GM19468 (cell line): ENCODE measurements at regions not wholly inside any gene's neighbourhood (a gene's known extent, or its start where the extent isn't known, plus 50 kb on each side); places are given as distances from the start of the nearest gene placed in this dataset.
A peak's percentile ranks its signal among the peaks of the same experiment; 100 is the strongest.
"Not testable (repeated sequence)": the region's sequence is repeated elsewhere in the genome, so short reads cannot be mapped to it uniquely, and the experiment has no call there.

Experiments
- ATAC-seq: cut with Tn5 transposase; IDR thresholded peaks from one replicate; pipeline ENCODE4 v1.9.1; 2021; ENCODE audit warnings: mild to moderate bottlenecking, moderate library complexity, moderate number of reproducible peaks; ENCODE audit not compliant: unreplicated experiment; ENCODE audit errors: extremely low read depth

DNA sequence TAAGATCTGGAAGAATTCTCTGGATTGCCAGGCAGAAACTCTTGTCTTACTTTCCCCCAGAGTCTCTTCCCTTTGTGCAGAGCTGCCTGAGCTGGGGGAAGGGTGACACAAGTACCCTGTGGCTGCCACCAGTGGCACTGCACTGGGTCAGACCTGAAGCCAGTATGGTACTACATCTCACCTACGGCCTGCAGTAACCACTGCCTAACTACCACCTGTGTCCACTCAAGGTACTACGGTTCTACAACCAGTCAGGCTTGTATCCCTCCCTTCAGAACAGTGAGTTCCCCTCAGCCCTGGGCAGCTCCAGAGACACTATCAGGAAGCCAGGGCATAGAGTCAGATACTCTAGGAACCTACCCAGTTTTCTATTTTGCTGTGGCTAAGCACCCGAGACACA, 212.0 kb upstream of the POU5F2 start:
- ATAC-seq, result no peak

DNA sequence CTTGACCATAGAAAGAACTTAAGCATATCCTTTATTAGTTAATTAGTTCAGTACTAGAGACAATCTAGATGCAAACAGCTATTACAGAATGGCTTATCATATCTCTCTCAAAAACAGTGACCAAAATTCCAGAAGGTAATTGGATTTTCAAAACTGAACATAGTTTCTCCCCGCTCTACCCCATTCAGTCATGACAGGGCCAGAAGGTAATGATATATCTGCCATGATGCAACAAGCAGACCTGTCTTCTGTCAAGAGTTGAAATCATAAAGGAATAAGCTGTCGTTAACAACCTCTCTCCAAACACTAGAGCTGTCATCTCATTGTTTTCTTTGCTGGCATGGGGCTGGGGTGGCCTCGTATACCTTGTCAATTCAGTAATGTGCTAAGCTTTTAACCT, 200.5 kb upstream of the POU5F2 start:
- no peak for ATAC-seq

DNA sequence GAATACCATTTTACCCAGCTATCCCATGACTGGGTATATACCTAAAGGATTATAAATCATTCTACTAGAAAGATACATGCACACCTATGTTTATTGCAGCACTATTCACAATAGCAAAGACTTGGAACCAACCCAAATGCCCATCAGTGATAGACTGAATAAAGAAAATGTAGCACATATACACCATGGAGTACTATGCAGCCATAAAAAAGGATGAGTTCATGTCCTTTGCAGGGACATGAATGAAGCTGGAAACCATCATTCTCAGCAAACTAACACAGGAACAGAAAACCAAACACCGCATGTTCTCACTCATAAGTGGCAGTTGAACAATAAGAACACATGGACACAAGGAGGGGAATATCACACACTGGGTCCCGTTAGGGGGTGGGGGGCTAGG, 191.9 kb upstream of the POU5F2 start:
- ATAC-seq, result not testable (repeated sequence)

DNA sequence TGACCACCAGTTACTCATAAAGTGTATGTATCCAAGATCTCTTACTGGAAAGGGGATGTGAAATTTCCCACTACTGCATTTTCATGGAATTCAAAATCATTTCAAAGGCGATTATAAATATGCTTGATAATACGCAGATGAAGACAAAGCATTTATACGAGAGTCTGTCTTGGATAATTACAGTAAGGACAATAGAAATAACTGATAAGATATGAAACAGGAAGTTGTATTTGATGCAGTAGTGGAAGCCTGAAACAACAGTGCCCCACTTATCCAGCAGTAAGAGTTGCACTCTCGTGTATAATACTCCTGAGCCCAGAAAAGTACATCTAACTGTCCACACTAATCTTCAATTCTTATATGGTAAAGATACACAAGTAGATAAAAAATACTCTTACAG, 188.7 kb upstream of the POU5F2 start:
- no peak for ATAC-seq

DNA sequence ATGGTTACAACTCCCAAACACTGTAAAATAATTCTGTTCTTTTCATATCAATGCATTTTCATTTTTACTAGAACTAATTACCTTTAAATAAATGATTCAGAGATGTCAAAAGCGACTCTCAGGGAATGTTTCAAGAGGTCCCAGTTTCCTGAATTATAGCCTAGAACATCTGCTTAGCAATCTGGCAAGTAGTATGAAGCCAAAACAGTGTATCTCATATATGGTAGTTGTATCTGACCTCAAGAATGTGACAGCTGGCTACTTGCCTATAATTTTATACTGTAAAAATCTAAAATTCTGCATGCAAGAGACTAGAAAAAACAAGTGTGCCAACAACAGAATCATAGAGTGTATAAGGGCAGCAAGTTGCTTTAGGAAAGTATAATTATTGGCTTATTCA, 187.7 kb upstream of the POU5F2 start:
- ATAC-seq, result no peak

DNA sequence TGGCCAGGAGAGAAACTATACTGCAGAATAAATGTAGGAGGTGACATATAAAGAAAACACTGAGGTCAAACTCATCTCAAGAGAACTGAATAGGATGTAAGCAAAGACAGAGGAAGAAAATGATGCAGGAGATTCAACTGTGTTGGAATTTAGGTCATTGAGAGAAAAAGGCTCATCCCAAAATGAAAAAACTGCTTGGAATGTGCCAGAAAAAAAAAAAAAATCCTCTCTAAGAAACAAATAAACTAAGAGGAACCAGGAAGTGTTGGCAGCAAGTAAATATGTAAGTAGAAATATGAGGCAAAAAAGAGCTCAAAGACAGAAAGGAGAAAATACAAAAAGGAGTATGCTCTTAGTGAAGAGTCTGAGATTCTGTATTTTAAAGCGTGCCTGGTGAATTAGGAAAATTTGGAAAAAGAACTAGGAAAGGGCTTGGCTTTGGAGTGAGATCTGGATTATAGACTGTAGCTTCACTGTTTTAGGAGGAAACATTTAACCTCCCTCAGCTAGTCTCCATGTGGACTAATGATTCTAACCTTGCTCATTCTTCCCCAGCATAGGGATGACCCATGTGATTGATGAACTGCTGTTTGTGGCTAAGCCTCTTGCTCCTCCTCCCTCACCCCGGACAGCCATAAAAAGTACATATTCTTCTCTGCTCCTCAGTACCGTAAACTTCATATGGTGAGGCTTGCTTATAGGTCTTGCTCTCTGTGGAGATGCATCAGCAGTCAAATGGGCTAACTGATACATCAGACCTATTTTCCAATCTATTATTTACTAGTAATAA, 185.6 kb upstream of the POU5F2 start:
- no peak for ATAC-seq

DNA sequence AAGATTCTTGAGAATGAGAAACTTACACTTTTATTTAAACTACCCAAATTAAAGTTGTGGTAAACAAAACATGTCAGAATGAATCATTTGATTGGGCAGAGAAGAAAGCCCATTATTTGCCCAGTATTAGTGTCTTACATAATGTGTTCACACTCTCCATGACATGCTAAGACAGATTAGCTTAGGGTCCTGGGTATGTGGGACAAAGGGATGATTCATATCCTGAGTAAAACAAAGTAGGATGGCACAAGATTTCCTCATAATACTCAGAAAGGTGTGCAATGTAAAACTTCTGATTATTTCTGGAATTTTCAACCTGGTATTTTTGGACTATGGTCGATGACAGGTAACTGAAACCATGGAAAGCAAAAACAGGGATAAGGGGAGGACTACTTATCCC, 183.9 kb upstream of the POU5F2 start:
- no peak for ATAC-seq

DNA sequence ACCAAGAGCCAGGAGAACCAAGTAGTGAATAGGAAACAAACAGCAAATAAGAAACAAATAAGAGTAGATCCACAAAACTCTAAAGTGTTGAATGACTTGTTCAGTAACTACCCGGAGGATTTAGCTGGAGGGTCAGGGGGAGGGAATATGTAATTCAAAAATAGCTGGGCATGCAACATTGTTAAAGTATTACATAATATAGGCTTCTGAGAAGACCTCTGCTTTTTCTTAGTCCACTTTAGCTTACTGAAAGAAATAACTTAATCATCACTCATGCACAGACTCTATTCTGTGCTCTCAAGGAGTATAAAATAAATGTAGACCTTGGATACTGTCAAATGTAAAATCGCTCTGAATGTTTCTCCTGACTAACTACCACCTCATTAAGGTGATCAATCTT, 183.2 kb upstream of the POU5F2 start:
- ATAC-seq, result no peak

DNA sequence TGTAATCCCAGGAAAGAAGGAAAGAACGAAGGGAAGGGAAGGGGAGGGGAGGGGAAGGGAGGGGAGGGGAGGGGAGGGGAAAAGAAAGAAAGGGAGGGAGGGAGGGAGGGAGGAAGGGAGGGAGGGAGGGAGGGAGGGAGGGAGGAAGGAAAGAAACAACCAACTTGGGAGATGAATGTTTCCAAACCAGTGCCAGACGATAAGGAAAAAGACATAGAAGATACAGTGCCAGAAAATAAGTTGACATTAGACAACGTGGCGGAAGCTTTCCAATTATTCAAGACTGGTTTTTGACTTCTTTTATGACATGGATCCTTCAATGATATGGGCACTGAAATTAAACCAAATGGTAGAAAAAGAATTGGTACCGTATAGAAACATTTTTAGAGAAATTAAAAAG, 181.2 kb upstream of the POU5F2 start:
- no peak for ATAC-seq

DNA sequence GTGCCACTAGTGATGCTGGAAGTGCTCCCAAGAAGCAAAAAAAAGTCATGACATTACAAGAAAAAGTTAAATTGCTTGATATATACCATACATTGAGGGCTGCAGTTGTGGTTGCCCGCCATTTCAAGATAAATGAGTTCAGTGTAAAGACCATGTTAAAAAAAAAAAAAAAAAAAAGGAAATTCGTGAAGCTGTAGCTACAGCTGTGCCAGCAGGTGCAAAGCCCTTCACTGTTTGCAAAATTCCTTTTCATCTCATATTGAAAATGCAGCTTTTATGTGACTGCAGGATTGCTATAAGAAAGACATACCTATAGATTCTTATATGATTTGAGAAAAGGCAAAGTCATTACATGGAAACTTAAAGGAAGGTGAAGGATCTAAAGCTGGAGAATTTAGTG, 179.6 kb upstream of the POU5F2 start:
- no peak for ATAC-seq

DNA sequence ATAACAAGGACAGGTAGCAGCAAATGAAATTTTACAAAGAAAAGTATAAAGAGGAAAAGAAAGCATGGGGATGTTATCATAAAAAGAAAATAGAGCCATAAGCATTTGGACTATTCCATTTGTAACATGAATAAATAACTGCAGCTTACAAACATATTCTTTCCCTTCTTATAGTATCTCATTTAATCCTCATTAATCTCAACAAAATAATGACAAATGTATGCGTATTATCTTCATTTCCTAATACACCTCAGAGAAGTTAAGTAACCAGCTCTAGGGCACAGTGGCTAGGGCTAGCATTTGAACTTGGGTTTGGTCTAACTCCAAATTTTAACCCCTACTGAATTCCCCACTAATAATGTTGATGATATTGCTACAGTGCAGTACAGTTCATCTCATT, 175.5 kb upstream of the POU5F2 start:
- no peak for ATAC-seq

DNA sequence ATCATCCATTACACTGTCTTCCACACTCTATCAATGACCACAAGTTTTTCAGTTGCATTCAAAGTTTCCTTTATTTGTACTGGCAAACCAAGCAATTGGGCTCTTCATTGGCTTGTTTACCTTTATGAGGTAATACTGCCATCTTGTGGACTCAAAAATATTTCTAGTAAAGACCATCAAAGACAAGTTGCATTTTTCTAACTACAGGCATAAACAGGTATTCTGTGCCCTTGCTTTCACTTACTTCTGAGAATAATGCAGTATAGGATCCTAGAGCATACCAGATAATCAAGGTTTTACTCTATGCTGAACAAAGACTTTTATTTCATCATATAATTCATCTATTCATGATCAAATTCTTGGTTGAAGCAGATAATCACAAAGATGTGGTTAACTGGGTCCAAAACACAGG, 173.7 kb upstream of the POU5F2 start:
- peak; percentile 29 for ATAC-seq

DNA sequence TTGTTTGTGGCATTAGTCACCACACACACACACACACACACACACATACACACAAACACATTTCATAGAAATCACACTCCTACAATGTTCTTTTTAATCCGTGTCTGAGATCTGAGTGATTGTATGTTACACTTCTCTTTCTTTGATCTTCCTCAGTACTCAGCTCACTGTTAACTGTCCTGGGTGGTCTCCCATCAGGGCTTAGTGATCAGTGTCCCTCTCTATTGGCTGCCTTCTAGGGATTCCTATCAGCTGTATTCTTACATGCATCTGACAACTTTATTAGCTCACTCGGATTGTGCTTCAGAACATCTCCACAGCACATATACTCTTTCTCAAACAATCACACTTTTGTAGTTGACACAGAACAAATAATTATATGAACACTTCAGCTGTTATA, 170.2 kb upstream of the POU5F2 start:
- ATAC-seq, result no peak

DNA sequence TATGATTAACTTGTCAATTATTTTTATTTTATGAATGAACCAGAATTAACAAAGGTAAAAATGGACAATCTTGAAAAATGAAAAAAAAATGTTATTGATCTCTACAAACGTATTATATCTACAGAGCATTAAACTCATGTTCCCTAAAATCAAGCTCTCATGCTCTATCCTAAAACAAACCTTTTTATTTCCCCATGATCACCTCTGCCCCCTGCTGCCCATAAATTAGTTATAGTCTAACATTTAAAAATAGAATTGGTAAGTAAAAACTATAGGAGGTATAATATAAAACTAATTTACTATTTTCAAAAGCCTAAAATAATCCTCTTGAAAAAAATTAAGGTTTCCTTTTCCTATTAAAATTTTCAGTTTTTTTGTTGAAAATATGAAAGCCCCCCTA, 168.0 kb upstream of the POU5F2 start:
- no peak for ATAC-seq

DNA sequence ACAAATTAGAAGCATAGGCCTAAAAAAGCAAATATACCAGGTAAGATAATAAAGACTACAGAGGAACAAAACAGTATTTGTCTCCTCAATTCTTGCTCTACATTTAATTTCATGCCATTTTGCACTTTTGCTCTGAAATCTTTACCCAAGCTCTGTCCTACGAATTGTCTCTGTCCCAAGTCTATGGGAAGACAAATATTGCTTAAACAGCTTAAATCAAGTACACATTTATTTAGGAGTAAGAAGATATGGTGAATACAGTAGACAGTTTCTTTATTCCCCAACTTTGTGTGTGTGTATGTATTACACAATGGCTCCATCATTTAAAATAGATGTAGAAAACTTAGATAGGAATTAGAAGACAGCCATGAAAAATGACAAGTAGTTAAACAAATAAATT, 163.5 kb upstream of the POU5F2 start:
- no peak for ATAC-seq

DNA sequence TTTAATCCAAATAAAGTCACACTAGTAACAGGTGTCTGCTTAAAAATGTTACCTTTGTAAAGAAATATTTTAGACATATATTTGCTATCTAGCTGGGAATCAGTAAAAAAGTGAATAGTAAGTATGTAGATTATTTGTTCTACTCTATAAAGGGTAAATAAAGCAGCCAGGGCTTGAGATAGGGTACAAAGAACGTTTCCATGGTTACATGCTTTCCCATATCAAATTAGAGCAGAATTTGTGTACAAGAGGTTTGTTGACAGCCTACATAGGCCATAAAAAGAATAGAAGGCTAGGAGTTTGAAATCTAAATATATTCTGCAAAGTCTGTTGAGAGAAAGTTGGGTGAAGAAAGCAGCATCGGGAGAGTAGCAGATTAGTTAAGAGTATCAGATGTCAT, 160.9 kb upstream of the POU5F2 start:
- no peak for ATAC-seq

DNA sequence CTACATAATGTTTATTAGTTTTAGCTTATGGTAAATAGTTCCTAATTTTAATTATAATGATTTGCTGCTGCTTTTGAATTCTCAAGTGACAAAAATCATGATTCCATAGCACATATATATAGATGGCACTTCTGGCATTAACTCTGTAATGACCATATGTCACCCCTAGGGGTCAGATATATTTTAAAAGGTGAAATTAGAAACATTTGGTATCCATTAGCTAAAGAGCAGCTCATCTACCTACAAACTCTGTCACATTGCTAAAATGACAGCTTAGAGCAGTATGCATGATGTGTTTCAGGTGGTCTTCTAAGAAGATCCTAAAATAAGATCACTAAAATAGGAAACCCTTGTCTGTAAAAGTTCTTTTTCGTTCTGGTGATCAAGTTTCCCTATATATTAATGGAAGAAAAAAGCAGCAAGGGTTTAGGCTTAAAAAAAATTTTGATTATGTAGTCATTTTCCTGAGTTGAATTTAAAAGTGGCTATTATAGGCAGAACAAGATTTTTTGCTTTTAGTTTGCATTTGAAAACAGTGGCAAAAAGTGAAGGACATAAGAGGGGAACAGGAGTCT, 157.7 kb upstream of the POU5F2 start:
- peak; percentile 39 for ATAC-seq

DNA sequence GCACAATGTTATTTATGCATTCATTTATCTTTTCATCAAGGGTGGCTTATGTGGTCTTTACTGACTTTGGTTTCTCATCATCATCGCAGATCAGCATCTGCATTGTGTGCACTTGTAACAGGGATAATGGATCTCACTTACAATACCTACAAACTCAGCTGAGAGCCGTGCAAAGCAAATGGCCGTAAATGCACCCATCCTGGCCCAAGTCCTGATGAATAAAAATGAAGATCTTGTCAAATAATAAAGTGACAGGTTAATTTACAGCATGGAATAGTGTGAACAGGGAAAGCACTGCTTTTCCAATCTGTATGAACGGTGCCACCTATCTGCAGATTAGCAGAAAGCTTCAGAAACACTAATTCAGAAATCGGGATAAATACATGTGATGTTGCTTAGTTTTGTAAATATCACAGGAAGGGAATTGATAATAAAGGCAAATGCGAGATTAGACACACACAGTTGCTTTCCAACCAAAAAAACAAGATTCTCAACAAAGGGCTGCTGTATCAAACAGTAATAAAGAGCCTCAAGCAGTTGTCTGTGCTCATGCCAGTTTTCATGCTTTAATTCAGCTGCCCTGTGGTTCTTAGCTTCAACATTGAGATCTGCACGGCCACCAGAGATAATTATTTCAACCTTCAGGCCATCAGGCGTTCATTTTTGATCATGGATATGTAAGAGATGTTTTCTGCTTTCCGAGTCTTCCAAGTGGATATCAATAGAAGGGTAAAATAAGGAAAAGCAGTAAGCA, 153.4 kb upstream of the POU5F2 start:
- ATAC-seq, result no peak

DNA sequence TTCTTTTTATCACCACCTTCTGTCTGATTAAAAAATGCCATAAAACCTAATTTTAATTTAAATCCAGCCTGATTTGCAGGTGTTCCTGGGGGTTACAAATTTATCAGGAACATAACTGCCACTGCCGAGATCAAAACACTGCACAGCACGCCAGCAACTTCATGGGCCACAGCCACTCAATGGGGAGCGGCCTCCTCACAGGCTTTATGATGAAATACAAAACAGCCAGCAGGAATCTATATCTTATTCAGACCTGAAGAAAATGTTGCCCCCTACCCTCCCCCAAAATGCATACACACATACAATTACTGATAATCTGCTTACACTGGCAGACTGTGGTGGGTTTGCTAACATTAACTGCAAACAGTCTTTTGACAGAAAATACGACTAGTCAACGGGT, 151.7 kb upstream of the POU5F2 start:
- ATAC-seq, result no peak

DNA sequence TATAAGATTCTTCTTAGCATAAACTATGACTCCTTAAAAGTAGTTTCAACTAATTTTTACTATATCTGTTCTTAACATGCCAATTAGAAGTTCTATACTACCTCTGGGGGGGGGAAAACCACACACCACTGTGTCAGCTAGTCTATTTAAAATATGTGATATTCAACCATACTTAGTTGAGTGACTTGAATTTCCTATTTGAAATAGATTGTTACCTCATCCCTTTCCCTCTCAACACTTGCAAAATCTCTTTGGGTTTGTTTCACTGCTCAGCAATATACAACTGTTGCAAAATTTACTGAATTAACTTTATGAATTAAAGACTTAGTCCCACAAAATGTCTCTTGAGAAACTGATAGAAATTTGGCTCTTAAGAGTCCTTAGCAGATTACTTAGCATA, 151.1 kb upstream of the POU5F2 start:
- no peak for ATAC-seq
